ENCODE measurements at regions not wholly inside any gene's neighbourhood (a gene's known extent, or its start where the extent isn't known, plus 50 kb on each side); places are given as distances from the start of the nearest gene placed in this dataset.
A peak's percentile ranks its signal among the peaks of the same experiment; 100 is the strongest.
"Not testable (repeated sequence)": the region's sequence is repeated elsewhere in the genome, so short reads cannot be mapped to it uniquely, and the experiment has no call there.

GRCh38 chr5:19270153-19270552, 717.8 kb downstream of the CDH18 start:
- DNase-seq = no peak

- DNase-seq = no peak
Measured at GRCh38 chr5:19274578-19274977, 713.4 kb downstream of the CDH18 start.

- no peak for DNase-seq
Measured at GRCh38 chr5:19285286-19285685, 702.7 kb downstream of the CDH18 start.

- DNase-seq = not testable (repeated sequence)
Measured at GRCh38 chr5:19287548-19288277, 700.3 kb downstream of the CDH18 start.

- not testable (repeated sequence) for DNase-seq
Measured at GRCh38 chr5:19288311-19288710, 699.7 kb downstream of the CDH18 start.

- DNase-seq = no peak
Measured at GRCh38 chr5:19297934-19298333, 690.1 kb downstream of the CDH18 start.

GRCh38 chr5:19301271-19301670, 686.7 kb downstream of the CDH18 start:
- no peak for DNase-seq

GRCh38 chr5:19314840-19315239, 673.2 kb downstream of the CDH18 start:
- DNase-seq = peak; percentile 45

GRCh38 chr5:19319252-19319651, 668.7 kb downstream of the CDH18 start:
- no peak for DNase-seq

- DNase-seq = peak; percentile 21
Measured at GRCh38 chr5:19322716-19323485, 665.1 kb downstream of the CDH18 start.

- DNase-seq = no peak
Measured at GRCh38 chr5:19334278-19334677, 653.7 kb downstream of the CDH18 start.

GRCh38 chr5:19342942-19343341, 645.1 kb downstream of the CDH18 start:
- DNase-seq = no peak

GRCh38 chr5:19352120-19352519, 635.9 kb downstream of the CDH18 start:
- no peak for DNase-seq

GRCh38 chr5:19369048-19369447, 619.0 kb downstream of the CDH18 start:
- DNase-seq = no peak

GRCh38 chr5:19369561-19369960, 618.4 kb downstream of the CDH18 start:
- DNase-seq = no peak

- DNase-seq = no peak
Measured at GRCh38 chr5:19370655-19371386, 617.2 kb downstream of the CDH18 start.

GRCh38 chr5:19388391-19388790, 599.6 kb downstream of the CDH18 start:
- DNase-seq = no peak

GRCh38 chr5:19401032-19401431, 587.0 kb downstream of the CDH18 start:
- no peak for DNase-seq

- no peak for DNase-seq
Measured at GRCh38 chr5:19406576-19407365, 581.2 kb downstream of the CDH18 start.

- no peak for DNase-seq
Measured at GRCh38 chr5:19408149-19408548, 579.9 kb downstream of the CDH18 start.

- no peak for DNase-seq
Measured at GRCh38 chr5:19411936-19412335, 576.1 kb downstream of the CDH18 start.

Measured in EL (cell line).